Hematopoietic multipotent progenitor cell treated with erythropoietin and hydrocortisone succinate and interleukin-3 and kit ligand, for 4 days (in vitro differentiated cells): ENCODE measurements at regions not wholly inside any gene's neighbourhood (a gene's known extent, or its start where the extent isn't known, plus 50 kb on each side); places are given as distances from the start of the nearest gene placed in this dataset.

Experiments used
- DNase-seq: peaks from one replicate; pipeline ENCODE4 v3.0.0-alpha.2; 2015

GRCh38 chr15:39131609-39132008 is 449.3 kb upstream of the THBS1 start:
- no peak for DNase-seq

- DNase-seq, result no peak
These were observed 448.8 kb upstream of the THBS1 start for GRCh38 chr15:39132070-39132469.

DNA sequence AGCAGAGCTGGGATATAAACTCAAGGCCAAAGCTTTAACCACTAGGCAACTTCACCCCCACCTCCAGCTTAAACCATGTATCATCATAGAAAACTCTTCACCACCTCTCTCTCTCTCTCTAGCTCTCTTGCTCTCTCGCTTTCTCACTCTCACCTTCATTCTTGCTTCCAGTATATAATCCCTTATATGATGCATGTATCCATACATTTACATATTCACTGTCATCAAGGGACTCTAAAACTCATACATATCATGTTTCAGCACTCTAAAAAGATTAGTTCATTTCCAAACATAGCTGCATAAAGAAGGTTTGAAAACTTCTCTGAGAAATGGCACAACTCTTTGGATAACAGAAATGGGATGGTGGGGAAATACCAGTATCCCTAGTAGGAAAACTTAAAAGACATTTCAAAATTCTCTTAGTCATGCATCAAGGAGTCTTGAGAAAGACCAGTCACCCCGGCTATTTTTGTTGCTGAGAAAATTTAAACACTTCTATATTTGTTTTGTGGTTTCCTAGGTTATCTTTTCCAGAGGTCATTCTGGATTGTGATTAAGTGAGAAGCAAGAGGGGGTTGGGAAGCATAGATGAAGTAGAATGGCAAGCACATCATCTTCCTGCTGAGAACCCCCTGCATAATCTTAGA is 447.8 kb upstream of the THBS1 start:
- peak; percentile 38 for DNase-seq

DNA sequence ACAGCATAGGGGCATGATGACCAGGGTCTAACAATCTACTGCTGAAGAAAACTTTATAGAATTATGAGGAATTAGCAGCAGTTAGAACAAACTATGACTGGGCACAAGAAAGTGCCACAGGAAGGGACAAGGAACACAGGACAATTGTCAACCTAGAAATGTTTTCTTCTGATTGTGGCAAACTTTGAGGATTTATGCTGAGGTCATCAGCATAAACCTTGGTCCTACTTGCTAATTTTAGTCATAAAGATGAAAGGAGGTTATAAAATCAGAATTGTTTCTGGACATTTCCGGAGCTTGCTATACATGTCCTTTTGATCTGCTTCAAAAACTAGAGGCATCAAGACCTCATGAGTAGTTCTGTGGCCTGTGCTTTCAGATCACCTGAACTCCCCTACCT is 446.6 kb upstream of the THBS1 start:
- DNase-seq, result no peak

DNA sequence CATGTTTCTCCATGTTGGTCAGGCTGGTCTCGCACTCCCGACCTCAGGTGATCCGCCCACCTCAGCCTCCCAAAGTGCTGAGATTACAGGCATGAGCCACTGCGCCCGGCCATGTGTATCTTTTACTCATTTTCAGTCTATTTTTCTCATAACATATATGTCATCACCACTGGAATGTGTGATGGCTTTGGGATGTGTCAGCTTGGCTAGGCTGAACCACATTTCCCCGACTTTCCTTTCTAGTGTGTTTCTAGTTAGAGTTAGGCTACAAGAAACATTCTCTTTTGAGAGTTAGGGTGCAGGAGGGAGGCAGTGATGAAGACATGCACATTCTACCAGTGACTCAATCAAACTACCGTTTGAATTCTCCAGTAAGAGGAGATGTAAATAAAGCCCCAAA is 444.9 kb upstream of the THBS1 start:
- no peak for DNase-seq

DNA sequence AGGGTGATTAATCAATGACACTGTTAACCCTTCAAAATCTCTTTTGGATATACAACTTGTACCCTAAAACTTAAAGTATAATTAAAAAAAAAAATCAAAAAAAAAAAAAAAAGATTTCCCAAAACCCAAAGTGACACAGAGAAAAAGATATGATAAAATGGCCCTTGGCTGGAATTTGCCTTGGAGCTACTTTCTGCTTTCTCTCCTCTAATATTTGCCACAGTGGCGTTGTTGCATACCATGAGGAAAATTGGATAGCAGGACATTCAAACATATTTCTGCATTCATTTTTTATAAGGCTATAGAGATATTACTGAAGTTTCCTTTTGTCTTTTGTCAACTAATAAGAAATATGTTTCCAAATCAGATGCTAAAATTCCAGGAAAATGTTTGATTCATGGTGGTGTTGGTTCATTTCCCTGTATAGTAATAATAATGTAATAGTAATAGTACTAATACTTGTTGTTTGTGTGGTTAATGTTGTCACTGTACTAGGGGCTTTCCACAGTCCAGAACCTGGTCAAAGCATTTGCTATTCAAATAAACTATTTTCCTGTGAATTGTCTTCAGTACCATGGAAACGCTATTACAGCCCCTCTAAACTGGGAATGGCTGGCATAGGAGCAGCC is 441.3 kb upstream of the THBS1 start:
- no peak for DNase-seq

GRCh38 chr15:39140060-39140604 is 440.7 kb upstream of the THBS1 start:
- peak; percentile 88 for DNase-seq

- DNase-seq, result peak; percentile 20
These were observed 438.4 kb upstream of the THBS1 start for GRCh38 chr15:39142500-39142899.

DNA sequence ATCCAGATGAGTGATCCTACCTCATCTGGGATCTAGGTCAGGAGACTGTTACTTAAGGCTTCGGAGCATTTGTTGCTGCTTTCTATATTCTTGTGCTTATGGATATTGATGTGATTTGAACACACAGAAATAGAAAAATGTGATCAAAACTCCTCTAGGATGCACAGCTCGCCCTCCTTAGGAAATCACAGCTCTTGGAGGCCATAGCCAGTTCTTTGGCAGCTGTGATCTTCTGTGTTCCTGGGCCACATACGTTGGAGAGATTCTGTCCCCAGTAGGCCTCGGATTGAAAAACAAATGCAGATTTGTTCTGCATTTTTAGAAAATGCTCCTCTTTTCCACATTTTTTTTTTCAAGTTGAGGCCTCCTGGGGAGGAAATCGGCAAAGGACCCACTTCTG is 437.4 kb upstream of the THBS1 start:
- DNase-seq, result no peak

- no peak for DNase-seq
These were observed 436.8 kb upstream of the THBS1 start for GRCh38 chr15:39144051-39144450.

DNA sequence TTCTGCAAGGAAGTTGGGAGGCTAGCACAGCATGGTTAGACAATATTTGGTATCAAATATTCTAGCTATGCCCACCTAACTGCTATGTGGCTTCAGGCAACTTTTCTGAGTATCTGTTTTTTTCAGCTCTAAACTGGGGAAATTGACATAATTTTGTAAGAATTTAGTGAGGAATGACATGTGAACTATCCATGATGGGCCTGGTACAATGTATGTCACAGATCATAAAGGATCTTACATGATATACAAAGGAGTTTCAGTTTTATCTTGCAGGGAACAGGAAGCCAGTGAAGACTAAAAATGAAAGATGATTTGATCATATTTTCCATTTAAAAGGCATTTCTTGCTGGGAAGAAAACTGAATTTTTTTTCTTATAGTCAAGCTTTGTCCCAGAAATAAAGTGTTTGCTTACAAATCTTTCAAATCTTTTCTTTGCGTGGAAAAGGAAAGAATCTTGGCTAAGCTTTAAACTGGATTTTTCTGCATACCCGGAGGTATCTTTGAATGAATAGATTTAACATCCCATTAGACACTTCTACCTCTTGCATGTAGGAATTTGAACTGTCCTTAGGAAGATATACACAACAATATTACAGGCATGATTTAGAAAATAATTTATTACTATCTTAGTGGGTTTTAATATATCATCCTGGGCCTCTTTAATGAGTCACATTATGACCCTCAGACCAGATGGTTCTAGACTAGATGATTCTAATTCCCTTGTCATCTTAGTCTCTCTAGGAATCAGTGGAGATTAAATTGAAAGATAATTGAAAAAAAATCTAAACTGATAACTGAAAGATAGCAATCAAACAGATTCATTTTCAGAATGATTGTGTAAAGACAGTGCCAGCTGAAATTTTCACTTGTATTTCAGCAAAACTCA is 436.0 kb upstream of the THBS1 start:
- DNase-seq, result no peak

GRCh38 chr15:39145854-39146625 is 434.8 kb upstream of the THBS1 start:
- no peak for DNase-seq

GRCh38 chr15:39149636-39150150 is 431.2 kb upstream of the THBS1 start:
- no peak for DNase-seq

DNA sequence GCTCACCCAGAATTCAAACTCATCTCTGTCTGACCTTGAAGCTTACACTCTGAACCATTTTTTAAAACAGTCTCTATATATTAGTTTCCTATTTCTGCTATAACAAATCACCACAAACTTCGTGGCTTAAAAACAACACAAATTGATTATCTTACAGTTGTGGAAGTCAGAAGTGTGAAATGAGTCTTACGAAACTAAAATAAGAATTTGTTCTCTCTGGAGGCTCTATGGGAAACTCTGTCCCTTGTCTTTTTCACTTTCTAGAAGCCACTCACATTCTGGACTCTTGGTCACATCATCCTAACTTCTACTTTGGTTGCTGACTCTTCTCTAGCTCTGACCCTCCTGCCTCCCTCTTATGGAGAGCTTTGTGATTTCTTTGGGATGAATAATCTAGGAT is 429.3 kb upstream of the THBS1 start:
- no peak for DNase-seq

DNA sequence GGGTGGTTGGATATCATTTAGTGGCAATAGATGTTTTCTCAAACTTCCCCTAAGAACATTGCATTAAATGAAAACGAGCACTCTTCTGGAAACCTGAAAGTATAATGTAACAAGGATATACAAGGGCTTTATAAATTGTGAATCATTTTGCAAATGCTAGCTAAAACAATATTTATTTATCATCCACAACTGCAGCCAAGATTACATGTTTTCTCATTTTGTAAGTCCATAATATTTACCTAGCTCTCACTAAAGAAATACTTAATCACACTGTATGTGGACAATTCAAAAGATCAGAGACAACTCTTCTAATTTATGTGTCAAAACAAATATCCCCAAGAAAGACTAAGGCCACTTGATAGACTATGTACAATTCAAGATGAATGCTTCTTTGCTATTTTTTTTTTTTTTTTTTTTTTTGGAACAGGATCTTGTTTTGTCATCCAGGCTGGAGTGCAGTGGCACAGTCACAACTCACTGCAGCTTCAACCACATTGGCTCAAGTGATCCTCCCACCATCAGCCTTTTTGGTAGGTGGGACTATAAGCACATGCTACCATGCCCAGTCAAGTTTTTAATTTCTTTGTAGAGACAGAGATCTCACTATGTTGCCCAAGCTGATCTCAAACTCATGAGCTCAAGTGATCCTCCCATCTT is 427.7 kb upstream of the THBS1 start:
- DNase-seq, result no peak

- no peak for DNase-seq
These were observed 427.2 kb upstream of the THBS1 start for GRCh38 chr15:39153716-39154115.

GRCh38 chr15:39154227-39154638 is 426.6 kb upstream of the THBS1 start:
- no peak for DNase-seq

DNA sequence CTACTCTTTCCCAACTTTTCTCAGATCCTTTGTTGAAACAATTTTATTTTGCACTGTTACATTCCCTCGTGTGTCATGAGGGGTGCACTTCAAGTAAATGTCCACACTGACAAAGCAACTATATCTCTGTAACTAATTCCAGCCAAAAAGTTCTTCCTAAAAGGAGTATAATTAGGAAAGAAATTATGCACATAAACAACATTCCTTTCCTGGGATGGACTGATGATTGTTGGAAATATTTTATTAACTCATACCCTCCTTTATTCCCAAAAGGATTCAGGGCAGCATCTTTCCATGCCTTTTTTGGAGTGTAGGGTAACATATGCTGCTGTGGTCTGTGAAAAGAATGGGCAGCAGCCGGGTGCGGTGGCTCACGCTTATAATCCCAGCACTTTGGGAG is 426.1 kb upstream of the THBS1 start:
- no peak for DNase-seq

DNA sequence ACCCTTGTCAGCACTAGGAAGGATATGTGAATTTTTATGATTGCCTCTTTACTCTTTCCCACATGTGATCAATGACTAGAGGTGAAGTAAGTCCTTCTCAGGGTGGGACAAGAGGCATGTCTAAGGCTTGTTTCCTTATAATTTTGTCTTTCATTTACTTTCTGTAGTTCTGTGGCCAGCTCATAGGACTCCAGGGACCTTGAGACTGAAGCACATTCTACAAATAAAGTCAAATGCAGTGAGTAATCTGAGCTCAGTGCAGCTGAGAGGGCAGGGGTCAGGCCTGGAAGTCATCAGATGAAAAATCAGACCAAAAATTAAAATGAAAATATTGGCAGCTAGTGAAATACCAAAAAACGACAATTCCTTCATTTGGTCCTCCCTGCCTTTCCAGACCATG is 424.7 kb upstream of the THBS1 start:
- DNase-seq, result no peak

DNA sequence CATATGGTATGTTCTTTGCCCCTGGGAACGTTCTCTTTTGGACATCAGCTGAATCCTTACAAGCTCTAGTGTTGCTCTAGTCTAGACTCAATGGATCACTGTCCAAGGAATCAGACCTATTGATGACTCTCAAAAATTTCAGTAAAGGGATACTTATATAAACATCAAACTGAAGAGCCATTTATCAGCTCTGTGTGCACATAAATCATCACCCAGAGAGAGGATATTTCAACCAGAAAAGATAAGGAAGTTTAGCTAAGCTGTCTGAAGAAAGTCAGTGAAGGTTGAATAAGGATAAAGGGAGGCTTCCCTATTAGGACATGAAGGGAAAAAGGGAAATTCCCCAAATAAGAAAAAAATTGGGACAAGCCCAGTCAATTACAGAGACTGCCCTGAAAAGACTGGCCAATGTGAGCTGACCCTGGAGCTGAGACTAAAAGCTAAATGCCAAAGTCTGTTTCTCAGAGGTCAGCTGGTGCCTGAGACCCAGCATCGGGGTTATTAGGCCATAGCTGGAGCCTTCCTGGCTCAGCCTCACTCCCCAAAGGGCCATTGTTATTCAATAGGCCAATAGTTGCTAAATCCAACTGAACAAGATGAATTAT is 424.1 kb upstream of the THBS1 start:
- DNase-seq, result no peak

DNA sequence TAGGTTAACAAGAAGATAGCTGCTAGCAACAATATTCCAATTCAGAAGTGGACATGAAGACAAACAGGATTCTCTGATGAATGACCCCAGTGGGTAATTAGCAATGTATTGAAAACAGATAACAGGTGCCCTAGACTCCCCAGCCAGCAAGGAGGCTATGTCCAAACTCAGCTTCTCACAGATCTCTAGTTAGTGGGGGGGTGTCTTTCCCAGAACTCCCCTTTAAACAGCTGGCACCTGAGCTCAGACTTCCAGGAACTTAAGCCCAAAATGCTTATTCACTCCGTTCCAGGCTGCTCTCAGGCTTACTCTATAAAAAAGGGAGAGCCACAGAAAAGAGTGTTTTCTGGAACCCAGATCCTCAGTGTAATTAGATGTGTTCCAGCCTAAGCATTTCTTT is 423.0 kb upstream of the THBS1 start:
- no peak for DNase-seq

GRCh38 chr15:39159833-39160232 is 421.0 kb upstream of the THBS1 start:
- DNase-seq, result no peak
